GM18873 (cell line): ENCODE measurements at regions not wholly inside any gene's neighbourhood (a gene's known extent, or its start where the extent isn't known, plus 50 kb on each side); places are given as distances from the start of the nearest gene placed in this dataset.
"Not testable (repeated sequence)": the region's sequence is repeated elsewhere in the genome, so short reads cannot be mapped to it uniquely, and the experiment has no call there.

Experiments used
- ATAC-seq: cut with Tn5 transposase; IDR thresholded peaks from one replicate; pipeline ENCODE4 v1.9.1; 2021; ENCODE audit warnings: mild to moderate bottlenecking, moderate library complexity, moderate number of reproducible peaks; ENCODE audit not compliant: unreplicated experiment, low FRiP score

DNA sequence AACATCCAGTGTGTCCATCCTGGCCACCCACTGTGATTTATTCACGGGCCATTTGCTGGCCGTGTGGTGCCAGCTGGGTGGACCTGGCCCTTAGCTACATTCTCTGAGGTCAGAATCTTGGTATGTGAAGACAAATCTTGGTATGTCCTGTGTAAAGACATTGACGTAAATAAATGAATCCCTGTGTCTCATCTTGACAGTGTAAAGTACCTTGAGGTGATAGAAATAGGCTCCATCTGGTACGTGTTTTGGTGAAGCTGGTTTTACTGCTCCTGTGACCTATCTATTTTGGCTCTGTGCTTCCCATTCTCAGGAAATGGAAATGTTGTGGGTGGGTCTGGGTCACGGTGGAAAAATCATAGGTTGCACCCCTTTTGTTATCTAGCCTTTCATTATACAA, 245.4 kb upstream of the ANKH start:
- ATAC-seq = no peak

DNA sequence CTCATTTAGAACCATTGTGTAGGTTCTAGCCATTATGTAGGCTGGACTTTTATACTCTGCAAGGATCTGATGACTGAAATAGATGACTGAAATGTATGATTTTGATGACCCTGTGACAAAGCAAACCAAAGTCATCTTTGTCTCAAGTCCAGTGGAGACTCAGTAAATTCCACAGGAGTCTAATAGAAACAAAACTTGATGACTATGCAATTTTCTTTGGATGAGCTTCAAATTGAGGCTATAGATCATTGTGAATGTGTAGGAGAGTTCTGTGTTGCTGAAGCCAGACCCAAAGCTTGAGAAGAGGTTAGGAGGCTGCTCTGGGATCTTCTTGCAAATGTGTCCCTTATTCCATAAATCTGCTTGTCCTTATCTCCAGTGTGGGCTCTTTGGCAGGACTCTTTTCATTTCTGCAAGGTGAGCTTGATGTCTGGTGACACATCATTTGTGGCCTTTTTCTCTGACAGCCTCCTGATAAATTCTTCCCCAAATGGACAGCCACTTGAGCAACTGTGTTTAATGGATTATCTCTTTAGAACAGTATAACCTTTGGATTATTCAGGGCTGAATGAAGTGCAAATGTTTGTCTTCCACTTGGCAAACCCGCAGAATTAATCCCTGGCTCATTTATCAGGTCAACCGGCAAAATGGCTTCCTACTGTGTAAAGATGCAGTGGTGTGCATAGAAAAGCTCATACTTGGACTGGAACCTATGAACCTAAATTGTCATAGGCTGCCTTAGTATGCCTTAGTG, 235.1 kb upstream of the ANKH start:
- no peak for ATAC-seq

DNA sequence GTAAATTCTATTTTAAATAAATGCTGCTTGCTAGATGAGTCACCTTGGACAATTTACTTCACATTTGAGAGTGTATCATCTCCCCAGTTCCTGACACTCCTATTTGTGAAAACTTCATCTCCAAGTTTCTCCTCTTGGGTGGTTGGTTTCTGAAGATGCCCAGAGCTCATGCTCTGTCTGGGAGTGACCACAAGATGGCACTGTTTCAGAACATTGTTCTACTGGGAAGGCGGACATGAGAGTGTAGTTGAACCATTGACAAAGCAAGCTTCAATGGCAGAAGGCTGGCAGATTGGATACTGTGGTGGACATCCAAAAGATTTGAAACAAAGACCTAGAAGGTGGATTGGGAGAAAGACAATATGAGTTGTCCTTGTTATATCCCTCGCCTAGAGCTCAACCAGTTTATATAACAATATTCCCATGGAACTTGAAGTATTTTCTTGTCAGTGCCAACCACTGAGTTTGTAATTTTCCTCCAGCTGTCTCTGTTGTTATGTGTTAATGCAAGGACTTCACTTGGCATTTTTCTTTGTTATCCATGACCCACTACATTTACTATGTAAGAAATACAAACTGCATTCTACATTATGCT, 234.3 kb upstream of the ANKH start:
- ATAC-seq = no peak

DNA sequence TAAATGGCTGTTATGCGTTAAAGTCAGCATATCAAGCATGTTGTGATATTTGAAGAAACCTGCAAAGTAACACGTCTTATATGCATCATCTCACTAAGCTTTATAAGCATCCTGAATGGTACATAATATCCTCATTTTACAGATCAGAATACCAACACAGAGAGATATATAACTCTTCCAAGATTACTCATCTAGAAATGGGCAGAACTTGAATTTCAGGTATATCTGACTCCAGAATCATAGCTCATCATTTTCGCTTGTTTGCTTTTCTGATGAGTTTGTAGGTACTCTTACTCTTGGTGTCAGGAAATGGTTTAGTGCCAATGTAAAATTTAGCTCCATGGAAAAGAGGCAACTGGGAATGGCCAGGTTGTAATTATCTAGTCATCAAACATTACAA, 232.3 kb upstream of the ANKH start:
- ATAC-seq = no peak

DNA sequence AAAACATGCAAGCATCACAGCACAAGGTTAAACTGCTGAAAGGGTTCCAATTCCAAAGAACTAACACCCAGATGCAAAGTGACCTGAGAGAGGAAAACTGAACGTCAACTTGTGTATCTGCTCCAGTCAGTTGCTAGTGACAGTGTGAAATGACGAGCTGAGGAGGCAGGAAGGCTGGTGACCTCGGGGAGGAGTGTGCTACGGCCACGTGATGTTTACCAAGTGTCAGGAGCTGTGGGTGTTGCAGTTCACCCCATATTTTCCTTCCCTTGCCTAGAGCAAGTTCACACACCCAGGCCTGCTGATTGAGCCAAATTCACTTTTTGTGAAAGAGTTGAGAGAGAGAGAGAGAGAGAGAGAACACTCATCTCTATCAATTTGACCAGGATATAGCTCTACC, 231.6 kb upstream of the ANKH start:
- no peak for ATAC-seq

DNA sequence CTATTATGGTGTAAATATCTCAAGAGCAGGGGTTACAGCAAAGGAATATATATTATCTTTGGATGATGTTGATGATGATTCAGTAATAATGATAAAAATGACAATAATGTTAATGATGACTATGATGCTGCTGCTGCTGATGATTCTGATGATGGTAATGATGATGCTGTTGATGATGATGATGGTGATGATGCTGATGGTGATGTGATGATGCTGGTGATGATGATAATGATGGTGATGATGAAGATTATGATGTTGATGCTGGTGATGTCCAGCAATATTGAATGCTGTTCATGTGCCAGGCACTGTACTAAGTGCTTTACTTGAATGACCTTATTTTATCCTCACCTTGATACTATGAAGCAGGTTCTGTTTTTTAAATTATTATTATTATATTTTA, 226.0 kb upstream of the ANKH start:
- ATAC-seq = no peak

DNA sequence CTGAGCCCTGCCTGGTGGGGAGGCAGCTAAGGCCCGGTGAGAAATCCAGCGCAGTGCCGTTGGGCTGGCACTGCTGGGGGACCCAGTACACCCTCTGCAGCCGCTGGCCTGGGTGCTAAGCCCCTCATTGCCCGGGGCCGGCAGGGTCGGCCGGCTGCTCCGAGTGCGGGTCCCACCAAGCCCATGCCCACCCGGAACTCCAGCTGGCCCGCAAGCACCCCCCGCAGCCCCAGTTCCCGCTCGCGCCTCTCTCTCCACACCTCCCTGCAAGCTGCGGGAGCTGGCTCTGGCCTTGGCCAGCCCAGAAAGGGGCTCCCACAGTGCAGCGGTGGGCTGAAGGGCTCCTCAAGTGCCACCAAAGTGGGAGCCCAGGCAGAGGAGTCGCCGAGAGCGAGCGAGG, 225.1 kb upstream of the ANKH start:
- not testable (repeated sequence) for ATAC-seq

DNA sequence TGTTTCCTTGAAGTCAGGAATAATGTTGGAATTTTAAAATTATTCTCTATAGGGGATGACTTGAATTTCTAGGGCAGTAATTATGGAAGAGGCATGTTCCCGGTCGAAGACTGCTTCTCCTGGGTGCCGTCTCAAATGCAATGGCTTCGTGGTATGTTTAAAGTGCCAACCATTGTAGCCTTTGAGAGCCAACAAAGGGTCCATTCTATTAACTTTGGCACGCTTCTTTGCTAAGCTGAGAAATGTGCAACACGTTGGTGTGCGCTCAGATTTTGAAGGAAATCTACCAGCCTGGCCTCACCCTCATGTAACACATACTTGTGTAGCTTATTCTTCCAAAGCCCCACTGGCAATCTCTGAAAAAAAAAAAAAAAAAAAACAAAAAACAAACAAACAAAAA, 221.2 kb upstream of the ANKH start:
- ATAC-seq = no peak

DNA sequence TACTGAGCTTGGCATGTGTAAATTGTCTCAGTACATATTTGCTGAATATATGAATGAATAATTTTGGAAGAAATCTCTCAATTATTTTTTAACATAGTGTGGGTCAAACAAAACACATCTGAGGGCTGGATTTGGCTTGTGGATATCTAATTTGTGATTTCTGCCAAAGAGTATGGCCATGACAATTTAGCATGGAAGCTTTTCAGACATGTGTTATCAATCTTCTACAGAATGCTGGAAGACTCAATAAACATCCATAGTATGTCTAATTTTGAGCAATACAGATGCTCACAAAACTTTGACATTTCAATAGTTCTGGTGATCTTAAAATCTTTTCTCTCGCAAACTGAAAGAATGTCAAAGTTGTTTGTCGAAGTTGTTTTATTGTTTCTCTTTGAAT, 214.1 kb upstream of the ANKH start:
- ATAC-seq = no peak

DNA sequence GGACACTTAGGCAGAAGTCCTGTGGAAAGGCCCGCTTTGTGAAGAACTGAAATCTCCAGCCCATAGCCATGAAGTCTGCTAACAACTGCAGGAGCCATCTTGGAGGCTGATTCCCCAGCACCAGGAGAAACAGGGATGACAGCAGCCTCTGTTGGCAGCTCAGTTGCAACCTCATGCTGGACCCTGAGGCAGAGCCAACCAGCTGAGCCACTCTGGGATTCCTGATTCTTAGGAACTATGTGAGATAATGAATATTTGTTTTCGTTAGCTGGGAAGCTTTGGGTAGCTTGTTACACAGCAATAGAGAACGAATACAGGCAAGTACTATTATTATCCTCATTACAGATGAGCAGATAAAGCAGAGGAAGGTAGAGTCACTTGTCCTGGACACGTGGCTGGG, 210.5 kb upstream of the ANKH start:
- ATAC-seq = no peak

DNA sequence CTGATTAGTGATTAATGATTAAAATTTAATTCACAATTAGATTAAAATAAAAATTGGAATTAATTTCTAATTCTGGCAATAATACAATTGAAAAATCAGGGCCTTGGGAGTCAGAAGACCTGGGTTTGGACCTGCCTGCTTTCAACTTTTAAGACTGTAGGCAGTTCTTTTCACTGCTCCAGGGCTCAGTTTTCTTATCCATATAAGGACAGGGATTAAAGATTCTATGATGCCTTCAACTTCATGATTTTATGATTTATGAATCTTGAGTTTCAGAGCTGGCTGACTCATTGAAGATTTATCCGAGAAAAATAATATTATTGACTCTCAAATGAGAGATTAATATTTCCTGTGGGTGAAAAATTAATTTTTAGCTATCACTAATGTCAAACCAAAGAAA, 208.6 kb upstream of the ANKH start:
- ATAC-seq = no peak

DNA sequence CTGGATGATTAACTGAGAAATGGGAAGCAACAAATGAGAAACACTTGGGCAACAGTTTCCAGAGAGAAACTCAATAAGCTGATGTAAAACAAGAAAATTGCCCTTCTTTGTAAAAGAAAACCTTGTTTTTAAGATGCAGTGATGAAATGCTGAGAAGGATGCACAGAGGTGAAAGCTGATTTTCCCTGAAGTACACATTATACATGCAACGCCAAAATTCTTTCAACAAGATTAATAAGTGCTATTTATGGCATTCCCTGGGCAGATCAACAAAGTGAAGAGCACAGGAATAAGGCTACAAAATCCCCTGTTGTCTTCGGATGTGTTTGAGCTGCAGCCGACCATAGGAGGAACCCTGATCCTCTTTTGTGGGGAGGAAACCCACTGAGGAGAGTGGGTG, 208.0 kb upstream of the ANKH start:
- ATAC-seq = no peak

DNA sequence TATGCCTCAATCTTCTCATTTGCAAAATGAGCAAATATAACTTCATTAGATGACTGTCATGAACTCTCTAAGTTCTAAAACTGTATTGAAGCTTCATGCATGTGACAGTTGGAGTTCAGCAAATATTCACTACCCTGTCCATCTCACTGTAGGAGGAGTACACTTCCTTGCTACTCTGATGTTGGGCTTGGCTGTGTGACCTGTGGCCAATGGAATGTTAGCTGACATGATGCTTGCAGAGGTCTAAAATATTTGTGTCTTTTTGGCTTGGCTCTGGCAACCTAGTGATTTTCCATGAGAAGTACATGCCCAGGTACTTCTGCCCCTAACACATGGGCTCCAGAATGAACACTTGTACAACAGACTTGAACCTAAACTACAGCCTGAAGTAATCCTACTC, 203.1 kb upstream of the ANKH start:
- no peak for ATAC-seq

DNA sequence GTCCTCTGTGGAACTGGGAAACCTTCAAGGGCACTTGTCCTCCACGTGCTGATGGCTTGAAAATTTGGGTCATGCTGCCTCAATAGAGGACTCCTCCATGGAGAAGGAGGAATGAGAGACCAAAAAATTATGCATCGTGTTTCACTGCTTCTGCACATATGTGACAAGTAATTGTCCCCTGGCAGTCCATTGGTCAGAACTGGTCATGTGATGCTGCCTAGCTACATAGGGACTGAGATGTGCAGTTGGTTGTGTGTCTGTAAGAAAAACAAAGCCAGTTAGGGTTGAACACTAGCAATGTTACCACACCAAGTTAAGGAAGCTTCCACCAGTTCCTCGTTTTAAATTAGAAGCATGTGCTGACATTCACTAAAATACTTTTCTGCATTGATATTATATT, 201.9 kb upstream of the ANKH start:
- ATAC-seq = no peak

DNA sequence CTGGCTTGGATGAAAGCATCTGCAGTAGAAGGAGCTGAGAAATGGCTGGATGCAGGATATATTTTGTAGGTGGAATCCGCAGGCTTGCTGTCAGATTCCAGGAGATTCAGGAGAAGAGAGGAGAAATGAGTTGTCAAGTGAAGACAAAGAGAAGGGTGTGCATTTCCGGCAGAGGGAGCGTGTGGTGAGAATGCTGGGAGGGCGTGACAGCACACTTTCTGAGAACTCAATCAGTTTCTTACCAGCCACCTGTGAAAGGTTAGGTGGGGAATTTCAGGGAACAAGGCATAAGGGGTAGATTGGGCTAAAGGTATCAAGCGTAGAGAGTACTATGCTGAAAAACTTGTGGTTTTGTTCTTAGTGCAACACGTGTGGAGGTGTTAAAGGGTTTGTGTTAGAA, 199.3 kb upstream of the ANKH start:
- ATAC-seq = no peak

DNA sequence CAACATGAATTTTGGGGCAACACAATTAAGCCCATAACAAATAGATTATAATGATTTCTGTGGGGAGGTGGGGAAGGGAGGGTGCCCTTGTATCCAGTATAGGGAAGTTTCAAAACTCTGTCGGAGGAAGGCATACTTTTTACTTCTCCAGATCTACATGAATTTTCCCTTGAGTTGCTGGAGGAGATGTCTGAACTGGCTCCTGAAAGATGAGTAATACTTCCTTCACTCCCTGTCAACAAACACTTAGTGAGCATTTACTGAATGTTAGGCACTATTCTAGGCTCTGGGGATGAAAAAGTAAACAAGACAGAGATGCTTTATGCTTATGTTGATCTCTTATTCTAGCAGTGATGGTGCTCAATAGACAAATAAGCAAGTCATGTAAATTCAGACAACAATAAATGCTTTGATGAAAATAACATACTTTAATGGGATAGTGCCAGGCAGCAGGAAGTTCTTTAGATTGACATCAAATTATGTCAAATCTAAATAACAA, 197.9 kb upstream of the ANKH start:
- no peak for ATAC-seq

DNA sequence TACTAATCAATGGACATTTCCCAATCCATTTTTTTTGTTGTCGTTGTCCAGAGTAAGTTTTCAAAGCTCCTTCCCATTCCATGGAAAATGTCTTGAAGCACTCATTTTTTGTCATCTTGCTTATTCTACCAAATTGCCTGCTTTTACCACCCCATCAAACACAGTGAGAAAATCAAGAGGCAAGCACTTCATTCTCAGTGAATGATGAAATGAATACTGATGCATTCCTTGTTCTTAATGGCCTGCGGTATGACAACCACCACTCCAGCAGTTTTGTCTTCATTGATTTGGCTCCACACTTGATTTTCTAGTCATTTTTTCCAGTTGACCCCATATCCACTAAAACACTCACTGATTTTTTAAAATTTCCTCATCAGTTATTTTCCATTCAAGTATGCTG, 193.5 kb upstream of the ANKH start:
- ATAC-seq = no peak

DNA sequence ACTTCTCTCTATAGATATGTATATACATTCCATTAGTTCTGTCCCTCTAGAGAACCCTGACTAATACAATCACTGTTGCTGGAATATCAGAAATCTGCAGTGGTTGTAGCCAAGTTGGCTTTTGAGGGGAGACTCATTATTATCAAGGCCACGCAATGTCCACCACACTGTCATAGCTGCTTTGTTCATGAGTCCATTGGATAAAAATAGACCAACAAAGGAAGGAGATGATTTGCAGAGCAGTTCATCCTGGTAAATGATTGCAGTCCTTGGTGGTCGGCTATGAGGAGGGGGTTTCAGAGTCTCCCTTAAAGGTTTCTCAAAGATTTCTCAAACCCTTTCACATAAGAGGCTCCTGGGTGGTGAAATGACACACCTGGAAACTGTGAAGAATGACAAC, 192.8 kb upstream of the ANKH start:
- ATAC-seq = no peak

DNA sequence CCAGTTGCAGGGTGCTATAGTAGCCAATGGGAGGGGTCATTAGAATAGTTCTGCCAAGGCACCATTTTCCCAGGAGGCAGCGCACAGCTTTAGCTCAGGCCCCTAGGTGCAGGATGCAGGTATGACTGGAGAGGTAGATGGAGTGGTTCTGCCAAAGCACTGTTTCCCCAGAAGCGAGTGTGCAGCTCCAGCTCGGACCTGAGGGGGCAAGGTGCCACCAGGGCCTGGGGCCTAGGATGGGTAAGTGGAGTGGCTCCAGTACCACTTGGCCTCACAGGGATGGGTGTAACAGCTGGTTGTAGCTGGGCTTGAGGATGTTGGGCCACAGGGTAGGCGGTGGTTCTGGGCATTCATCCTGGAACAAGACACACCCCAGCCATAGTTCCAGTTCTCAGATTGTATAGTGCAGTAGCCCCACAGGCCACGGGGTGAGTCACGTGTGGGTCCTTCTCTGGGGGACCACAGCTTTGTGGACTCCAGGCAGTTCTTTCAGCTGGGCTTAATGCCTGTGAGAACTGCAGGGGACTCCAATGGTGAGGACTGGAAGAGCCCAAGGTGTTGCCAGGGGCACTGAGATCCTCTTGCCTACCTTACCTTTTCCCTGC, 185.5 kb upstream of the ANKH start:
- no peak for ATAC-seq

DNA sequence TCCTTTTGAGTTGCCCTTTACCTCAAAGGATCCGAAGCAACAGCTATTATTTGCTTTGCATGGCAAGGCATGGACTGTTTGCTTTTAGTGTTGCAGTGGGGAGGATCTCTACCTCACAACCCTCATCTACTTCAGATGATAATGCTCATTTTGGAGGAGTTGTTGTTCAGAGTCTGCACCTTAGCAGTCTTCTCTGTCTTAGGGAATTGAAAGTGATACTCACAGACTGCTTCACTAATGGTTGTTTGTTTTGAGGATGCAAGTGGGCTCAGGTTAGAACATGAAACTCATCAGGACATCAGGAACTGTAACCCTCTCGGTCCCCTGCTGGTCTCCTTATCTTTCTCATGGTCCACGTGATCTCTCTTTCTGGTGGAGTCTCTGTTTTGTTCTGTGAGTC, 172.9 kb upstream of the ANKH start:
- no peak for ATAC-seq

DNA sequence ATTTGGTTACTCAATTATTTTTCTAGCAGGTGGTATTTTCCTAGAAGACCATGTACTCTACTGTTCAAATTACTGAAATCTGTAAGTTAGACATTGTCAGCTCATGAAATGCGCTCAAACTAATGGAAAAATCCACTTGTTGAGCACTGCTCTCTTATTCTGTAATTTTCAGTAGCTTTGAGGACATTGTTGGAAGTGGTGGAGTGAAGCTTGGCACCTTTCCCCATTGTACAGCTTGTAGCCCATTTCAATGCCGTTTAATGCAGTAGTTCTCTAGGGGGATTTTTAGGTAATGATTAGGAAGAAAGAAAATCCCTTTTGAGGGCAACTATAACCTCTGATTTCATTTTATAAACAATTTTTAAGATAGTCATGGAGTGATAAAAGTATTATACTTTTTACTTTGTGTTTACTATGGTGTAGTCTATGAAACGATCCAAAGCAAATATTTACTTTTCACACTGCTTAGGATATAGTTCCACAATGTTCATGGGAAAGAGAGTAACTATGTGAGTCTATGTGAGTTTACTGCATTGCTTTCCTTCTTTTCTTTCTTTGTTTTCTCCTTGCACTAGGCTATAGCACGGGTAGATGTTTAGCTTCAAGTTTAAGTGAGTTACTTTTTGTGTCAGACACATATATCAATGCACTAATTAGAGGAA, 165.8 kb upstream of the ANKH start:
- ATAC-seq = no peak
